Psoas muscle (tissue), 7 donors: ENCODE measurements at regions not wholly inside any gene's neighbourhood (a gene's known extent, or its start where the extent isn't known, plus 50 kb on each side); places are given as distances from the start of the nearest gene placed in this dataset.
"Not testable (repeated sequence)": the region's sequence is repeated elsewhere in the genome, so short reads cannot be mapped to it uniquely, and the experiment has no call there.

Experiments
- ATAC-seq, 4 donors: fragments of 200-7000 bp; cut with Tn5 transposase; one replicate each; pipeline ENCODE4 v1.9.1; 2020; ENCODE audit warnings: moderate library complexity in 3 of 4, mild to moderate bottlenecking in 2 of 4
- DNase-seq, 2 donors: peaks; one replicate each; pipeline ENCODE4 v3.0.0-alpha.2; 2020
- H3K27ac ChIP-seq: fragments of 200-600 bp; one replicate; pipeline ENCODE4 v1.8.0; 2022
- H3K27me3 ChIP-seq, 3 donors: fragments of 200-600 bp in 1 of 3; one replicate each; pipeline versions ENCODE4 v1.6.1 to v1.8.0; 2013 to 2022; ENCODE audit warnings: low read length in 2 of 3, mild to moderate bottlenecking in 2 of 3, moderate library complexity in 1 of 3; ENCODE audit not compliant: insufficient read depth in 3 of 3
- H3K36me3 ChIP-seq, 2 donors: fragments of 200-600 bp in 1 of 2; one replicate each; pipeline versions ENCODE4 v1.6.1 to v1.8.0; 2013 to 2022; ENCODE audit warnings: low read depth in 1 of 2, mild to moderate bottlenecking in 1 of 2, moderate library complexity in 1 of 2; ENCODE audit not compliant: insufficient read depth in 1 of 2
- H3K4me1 ChIP-seq: fragments of 200-600 bp; one replicate; pipeline ENCODE4 v1.8.0; 2022
- H3K4me3 ChIP-seq: fragments of 200-600 bp; one replicate; pipeline ENCODE4 v1.8.0; 2022; ENCODE audit warnings: mild to moderate bottlenecking
- H3K9me3 ChIP-seq: fragments of 200-600 bp; one replicate; pipeline ENCODE4 v1.8.0; 2022
- CTCF ChIP-seq: fragments of 200-600 bp; IDR thresholded peaks from one replicate; pipeline ENCODE4 v1.8.0; 2022; ENCODE audit warnings: antibody characterized with exemption
- WGBS, 3 donors: extraction: QIAGEN DNeasy Blood & Tissue Kit; methylation state at CpG; one replicate each; pipeline versions ENCODE4 v1.1.6 to v1.1.7; 2013; 5-methylcytosine and 5-hydroxymethylcytosine counted together
- intact Hi-C, 2 donors: fragments of 100-400 bp; cut with DNase I; formaldehyde crosslinking; loops; one replicate each; pipeline versions ENCODE4 v1.11.0 to v1.14.2; 2022
- donor health status: healthy with polysubstance abuse.
- donor health status: DM: no; HTN: no; CAD: no; lungs with moderate emphysema.
- donor health status: Bipolar disorder and iron deficiency.
- donor health status: healthy.
- donor health status: DM: yes; HTN: yes; CAD: no.
- donor health status: DM: no; HTN: no; CAD: no.
- donor health status: DM: yes; HTN: yes; CAD: no.

GRCh38 chr4:116302990-116303735 lies 782.2 kb downstream of the TRAM1L1 start:
- no peaks in the 10 kb centered on the region for H3K36me3 ChIP-seq
- no peak for DNase-seq
- H3K4me3 ChIP-seq = no peak overlapping the region
- WGBS, 3 donors = 67 to 84% (median 79%) methylated on average over 3 of the region's 3 CpGs
- H3K4me1 ChIP-seq = no peaks in the 10 kb centered on the region
- no peak for ATAC-seq
- intact Hi-C loops = no loop called here
- TF ChIP-seq CTCF = no peak
- H3K27me3 ChIP-seq = no peaks in the 10 kb centered on the region
- no peak overlapping the region for H3K27ac ChIP-seq
- H3K9me3 ChIP-seq = no peaks in the 10 kb centered on the region

- Histone ChIP-seq H3K9me3 (peaks cover 3% of the 10 kb centered on the region), H3K4me1 (no peaks in the 10 kb centered on the region), H3K4me3 (no peak overlapping the region), H3K36me3 (no peaks in the 10 kb centered on the region), H3K27ac (no peak overlapping the region), H3K27me3 (no peaks in the 10 kb centered on the region)
- no peak for ATAC-seq
- intact Hi-C loops = no loop called here
- TF ChIP-seq CTCF = no peak
- no peak for DNase-seq
- 75 to 79% (median 78%) methylated on average over 2 of the region's 2 CpGs for WGBS, 3 donors
Measured at GRCh38 chr4:116275006-116275405, 810.4 kb downstream of the TRAM1L1 start.

GRCh38 chr4:116272336-116272735 lies 813.0 kb downstream of the TRAM1L1 start:
- peaks cover 7% of the 10 kb centered on the region for H3K9me3 ChIP-seq
- no peak for TF ChIP-seq CTCF
- DNase-seq = no peak
- intact Hi-C loops = no loop called here
- no peaks in the 10 kb centered on the region for H3K4me1 ChIP-seq
- ATAC-seq = no peak
- 63 to 78% (median 71%) methylated on average over 1 of the region's 1 CpG for WGBS, 3 donors
- H3K36me3 ChIP-seq = no peaks in the 10 kb centered on the region
- H3K27ac ChIP-seq = no peak overlapping the region
- H3K4me3 ChIP-seq = no peak overlapping the region
- H3K27me3 ChIP-seq = no peaks in the 10 kb centered on the region

DNA sequence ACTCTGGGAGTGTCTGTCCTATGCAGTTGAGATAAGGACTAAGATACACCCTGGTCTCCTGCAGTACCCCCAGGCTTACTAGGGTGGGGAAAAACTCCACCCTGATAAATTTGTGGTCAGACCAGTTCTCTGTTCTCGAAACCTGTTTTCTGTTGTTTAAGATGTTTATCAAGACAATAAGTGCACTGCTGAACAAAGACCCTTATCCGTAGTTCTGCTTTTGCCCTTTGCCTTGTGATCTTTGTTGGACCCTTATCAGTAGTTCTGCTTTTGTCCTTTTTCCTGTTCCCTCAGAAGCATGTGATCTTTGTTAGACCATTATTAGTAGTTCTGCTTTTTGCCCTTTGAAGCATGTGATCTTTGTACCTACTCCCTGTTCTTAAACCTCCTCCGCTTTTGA lies 824.4 kb downstream of the TRAM1L1 start:
- H3K4me1 ChIP-seq, H3K27me3 ChIP-seq, intact Hi-C loops, H3K27ac ChIP-seq, H3K36me3 ChIP-seq, H3K4me3 ChIP-seq, H3K9me3 ChIP-seq, ATAC-seq, DNase-seq: not testable (repeated sequence)
- WGBS, 3 donors = 63 to 81% (median 64%) methylated on average over 3 of the region's 3 CpGs

GRCh38 chr4:116244771-116245170 lies 840.6 kb downstream of the TRAM1L1 start:
- H3K9me3 ChIP-seq = no peaks in the 10 kb centered on the region
- no peaks in the 10 kb centered on the region for H3K27me3 ChIP-seq
- no peak overlapping the region for H3K4me3 ChIP-seq
- no peak for DNase-seq
- WGBS, 3 donors = 63 to 66% (median 65%) methylated on average over 1 of the region's 1 CpG
- intact Hi-C loops = no loop called here
- ATAC-seq = no peak
- no peaks in the 10 kb centered on the region for H3K36me3 ChIP-seq
- no peak for TF ChIP-seq CTCF
- H3K27ac ChIP-seq = no peak overlapping the region
- no peaks in the 10 kb centered on the region for H3K4me1 ChIP-seq
